Neural crest cell (in vitro differentiated cells): ENCODE measurements at regions not wholly inside any gene's neighbourhood (a gene's known extent, or its start where the extent isn't known, plus 50 kb on each side); places are given as distances from the start of the nearest gene placed in this dataset.
"Not testable (repeated sequence)": the region's sequence is repeated elsewhere in the genome, so short reads cannot be mapped to it uniquely, and the experiment has no call there.

ENCODE experiments used
- DNase-seq: peaks from one replicate; pipeline ENCODE4 v3.0.0; 2021; ENCODE audit warnings: low read depth, mixed read lengths, low spot score
- H3K27ac Mint-ChIP-seq: one replicate; pipeline ENCODE4 v1.8.0; 2021; ENCODE audit warnings: mild to moderate bottlenecking, mixed read lengths; ENCODE audit not compliant: unreplicated experiment
- H3K27me3 Mint-ChIP-seq: 2 replicates; pipeline ENCODE4 v1.8.0; 2021; ENCODE audit warnings: low read depth, mild to moderate bottlenecking, mixed read lengths
- H3K36me3 Mint-ChIP-seq: 2 replicates; pipeline ENCODE4 v1.8.0; 2021; ENCODE audit warnings: low read depth, mild to moderate bottlenecking, mixed read lengths
- H3K4me1 Mint-ChIP-seq: 2 replicates; pipeline ENCODE4 v1.8.0; 2021; ENCODE audit warnings: mixed read lengths
- H3K4me3 Mint-ChIP-seq: one replicate; pipeline ENCODE4 v1.8.0; 2021; ENCODE audit warnings: mild to moderate bottlenecking, mixed read lengths
- H3K9me3 Mint-ChIP-seq: 2 replicates; pipeline ENCODE4 v1.8.0; 2021; ENCODE audit warnings: mixed read lengths
- TF ChIP-seq, protein P1 (sequence below): fragments of 200-600 bp; sonication (generic); conservative IDR thresholded peaks from 2 replicates; pipeline ENCODE4 v1.5.0; 2021; ENCODE audit warnings: antibody characterized with exemption, mild to moderate bottlenecking

DNA sequence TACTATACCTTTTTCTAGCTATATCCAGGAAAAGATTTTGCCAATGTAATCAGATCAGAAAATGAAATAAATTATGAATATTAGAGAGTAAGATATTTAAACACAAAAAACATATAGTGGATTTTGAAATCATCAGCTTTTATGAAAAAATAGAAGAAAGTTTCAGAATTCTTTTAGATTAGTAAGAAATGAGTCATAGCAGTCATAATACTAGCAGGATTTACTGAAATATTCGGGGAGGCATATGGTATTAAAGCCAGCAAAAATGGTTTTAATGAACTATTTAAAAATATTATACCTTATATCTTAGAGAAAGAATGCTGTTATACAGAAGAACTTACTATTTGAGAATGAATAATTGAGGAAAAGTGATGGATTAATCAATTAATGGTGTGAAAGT lies 303.6 kb upstream of the NUDT12 start:
- no peaks in the 10 kb centered on the region for H3K36me3 Mint-ChIP-seq
- DNase-seq = no peak
- TF ChIP-seq, protein P1, sequence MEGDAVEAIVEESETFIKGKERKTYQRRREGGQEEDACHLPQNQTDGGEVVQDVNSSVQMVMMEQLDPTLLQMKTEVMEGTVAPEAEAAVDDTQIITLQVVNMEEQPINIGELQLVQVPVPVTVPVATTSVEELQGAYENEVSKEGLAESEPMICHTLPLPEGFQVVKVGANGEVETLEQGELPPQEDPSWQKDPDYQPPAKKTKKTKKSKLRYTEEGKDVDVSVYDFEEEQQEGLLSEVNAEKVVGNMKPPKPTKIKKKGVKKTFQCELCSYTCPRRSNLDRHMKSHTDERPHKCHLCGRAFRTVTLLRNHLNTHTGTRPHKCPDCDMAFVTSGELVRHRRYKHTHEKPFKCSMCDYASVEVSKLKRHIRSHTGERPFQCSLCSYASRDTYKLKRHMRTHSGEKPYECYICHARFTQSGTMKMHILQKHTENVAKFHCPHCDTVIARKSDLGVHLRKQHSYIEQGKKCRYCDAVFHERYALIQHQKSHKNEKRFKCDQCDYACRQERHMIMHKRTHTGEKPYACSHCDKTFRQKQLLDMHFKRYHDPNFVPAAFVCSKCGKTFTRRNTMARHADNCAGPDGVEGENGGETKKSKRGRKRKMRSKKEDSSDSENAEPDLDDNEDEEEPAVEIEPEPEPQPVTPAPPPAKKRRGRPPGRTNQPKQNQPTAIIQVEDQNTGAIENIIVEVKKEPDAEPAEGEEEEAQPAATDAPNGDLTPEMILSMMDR = no peak
- no peak overlapping the region for H3K4me3 Mint-ChIP-seq
- H3K4me1 Mint-ChIP-seq = no peaks in the 10 kb centered on the region
- no peak overlapping the region for H3K27ac Mint-ChIP-seq
- no peaks in the 10 kb centered on the region for H3K9me3 Mint-ChIP-seq
- H3K27me3 Mint-ChIP-seq = no peaks in the 10 kb centered on the region

DNA sequence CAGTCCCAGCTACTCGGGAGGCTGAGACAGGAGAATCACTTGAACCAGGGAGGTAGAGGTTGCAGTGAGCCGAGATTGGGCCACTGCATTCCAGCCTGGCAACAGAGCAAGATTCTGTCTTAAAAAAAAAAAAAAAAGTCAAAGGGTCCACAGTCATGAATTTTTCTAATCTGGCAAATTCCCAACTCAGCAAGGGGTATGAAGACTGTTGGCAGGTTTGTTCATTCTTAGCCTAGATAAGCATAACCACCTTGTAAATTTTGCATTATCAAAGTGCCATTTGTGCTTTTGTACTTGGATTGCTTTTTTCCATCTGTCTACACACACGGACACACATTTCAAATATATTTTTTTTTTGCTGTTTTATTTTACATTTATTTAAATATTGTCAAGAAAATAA lies 299.8 kb upstream of the NUDT12 start:
- Mint-ChIP-seq H3K27me3 (no peaks in the 10 kb centered on the region), H3K4me1 (no peaks in the 10 kb centered on the region)

DNA sequence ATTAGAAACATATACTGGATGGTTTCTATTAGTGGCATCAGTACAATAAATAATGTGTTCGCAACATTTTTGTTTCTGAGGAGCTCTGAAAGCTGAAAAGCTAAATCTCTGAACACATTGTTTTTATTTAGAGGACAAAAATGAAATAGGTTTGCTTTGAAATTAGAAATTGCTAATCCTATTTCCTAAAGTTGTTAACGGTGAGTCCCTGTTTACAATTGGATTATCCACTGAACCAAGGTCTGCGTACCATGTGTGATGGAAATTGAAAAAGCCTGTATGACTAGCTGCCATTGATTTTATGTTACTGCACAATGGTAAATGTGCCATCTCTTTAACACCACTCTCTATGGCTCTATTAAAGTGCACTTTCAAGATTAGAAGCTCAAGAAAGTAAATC lies 297.7 kb upstream of the NUDT12 start:
- Mint-ChIP-seq H3K4me1 (no peaks in the 10 kb centered on the region), H3K36me3 (no peaks in the 10 kb centered on the region), H3K27me3 (no peaks in the 10 kb centered on the region), H3K4me3 (no peak overlapping the region), H3K9me3 (peaks cover 2% of the 10 kb centered on the region), H3K27ac (no peak overlapping the region)
- TF ChIP-seq, protein P1 = no peak
- no peak for DNase-seq

More for the DNA sequence above, 299.8 kb upstream of the NUDT12 start:
- H3K27ac Mint-ChIP-seq = no peak overlapping the region
- peaks cover 2% of the 10 kb centered on the region for H3K9me3 Mint-ChIP-seq
- TF ChIP-seq, protein P1 = no peak
- no peak overlapping the region for H3K4me3 Mint-ChIP-seq
- no peaks in the 10 kb centered on the region for H3K36me3 Mint-ChIP-seq
- DNase-seq = no peak

DNA sequence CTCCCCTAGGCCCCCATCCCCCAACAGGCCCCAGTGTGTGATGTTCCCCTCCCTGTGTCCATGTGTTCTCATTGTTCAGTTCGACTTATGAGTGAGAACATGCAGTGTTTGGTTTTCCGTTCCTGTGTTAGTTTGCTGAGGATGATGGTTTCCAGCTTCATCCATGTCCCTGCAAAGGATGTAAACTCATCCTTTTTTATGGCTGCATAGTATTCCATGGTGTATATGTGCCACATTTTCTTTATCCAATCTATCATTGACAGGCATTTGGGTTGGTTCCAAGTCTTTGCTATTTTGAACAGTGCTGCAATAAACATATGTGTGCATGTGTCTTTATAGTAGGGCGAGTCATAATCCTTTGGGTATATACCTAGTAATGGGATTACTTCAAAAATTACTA lies 295.8 kb upstream of the NUDT12 start:
- H3K9me3 Mint-ChIP-seq, H3K27me3 Mint-ChIP-seq, H3K27ac Mint-ChIP-seq, H3K4me3 Mint-ChIP-seq, H3K36me3 Mint-ChIP-seq, H3K4me1 Mint-ChIP-seq, DNase-seq: not testable (repeated sequence)

DNA sequence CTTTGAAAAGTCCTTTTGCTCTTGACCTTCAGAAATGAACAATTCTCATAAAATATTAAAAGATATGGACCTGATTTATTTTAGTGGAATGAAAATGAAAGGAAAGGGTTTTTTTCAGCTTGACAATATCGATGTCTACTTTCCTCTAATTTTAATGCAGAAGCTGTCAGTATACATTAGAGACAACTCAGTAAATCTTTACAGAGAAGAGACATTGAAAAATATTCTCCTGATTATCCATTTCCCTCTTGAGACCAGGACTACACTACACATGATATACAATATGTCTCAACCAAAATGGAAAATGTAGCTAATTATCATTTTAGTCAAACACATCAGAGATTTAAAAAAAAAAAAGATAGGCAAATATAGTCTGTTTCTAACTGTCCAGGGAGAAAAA lies 288.5 kb upstream of the NUDT12 start:
- DNase-seq = no peak
- H3K27ac Mint-ChIP-seq = no peak overlapping the region
- H3K9me3 Mint-ChIP-seq = peaks cover 6% of the 10 kb centered on the region
- no peaks in the 10 kb centered on the region for H3K4me1 Mint-ChIP-seq
- H3K36me3 Mint-ChIP-seq = peaks cover 2% of the 10 kb centered on the region
- H3K27me3 Mint-ChIP-seq = no peaks in the 10 kb centered on the region
- no peak overlapping the region for H3K4me3 Mint-ChIP-seq
- TF ChIP-seq, protein P1 = no peak

DNA sequence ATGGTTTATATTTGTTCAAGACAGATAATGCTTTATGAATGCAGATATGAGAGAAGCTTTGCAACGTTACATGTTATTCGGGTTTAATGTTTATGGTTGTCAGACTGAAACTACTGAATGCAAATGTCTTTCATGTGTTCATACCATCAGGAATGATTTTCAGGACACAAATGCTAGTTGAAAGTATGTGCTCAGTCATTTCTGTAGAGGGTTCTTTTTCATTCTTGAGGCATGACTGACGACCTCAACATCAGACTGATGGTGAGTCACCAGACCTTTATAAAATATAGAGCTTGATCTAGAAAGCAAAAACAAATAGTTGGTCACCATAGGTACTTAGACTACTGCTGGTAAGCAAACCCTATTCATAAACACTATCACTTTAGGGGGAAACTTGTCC lies 287.3 kb upstream of the NUDT12 start:
- H3K4me1 Mint-ChIP-seq = no peaks in the 10 kb centered on the region
- no peak for DNase-seq
- H3K36me3 Mint-ChIP-seq = peaks cover 2% of the 10 kb centered on the region
- no peak overlapping the region for H3K27ac Mint-ChIP-seq
- H3K4me3 Mint-ChIP-seq = no peak overlapping the region
- TF ChIP-seq, protein P1 = no peak
- peaks cover 6% of the 10 kb centered on the region for H3K9me3 Mint-ChIP-seq
- H3K27me3 Mint-ChIP-seq = no peaks in the 10 kb centered on the region
